ENCODE measurements at regions not wholly inside any gene's neighbourhood (a gene's known extent, or its start where the extent isn't known, plus 50 kb on each side); places are given as distances from the start of the nearest gene placed in this dataset.
"Not testable (repeated sequence)": the region's sequence is repeated elsewhere in the genome, so short reads cannot be mapped to it uniquely, and the experiment has no call there.

- DNase-seq (ENCODE audit: low spot score) = no peak
Observed at GRCh38 chr13:76349700-76350099, 536.5 kb downstream of the KCTD12 start.

- DNase-seq (ENCODE audit: low spot score) = no peak
Observed at GRCh38 chr13:76339649-76340048, 546.6 kb downstream of the KCTD12 start.

- no peak for DNase-seq (ENCODE audit: low spot score)
Observed at GRCh38 chr13:76338003-76338402, 548.2 kb downstream of the KCTD12 start.

- DNase-seq (ENCODE audit: low spot score) = no peak
Observed at GRCh38 chr13:76336889-76337844, 549.0 kb downstream of the KCTD12 start.

- no peak for DNase-seq (ENCODE audit: low spot score)
Observed at GRCh38 chr13:76335463-76335862, 550.7 kb downstream of the KCTD12 start.

- no peak for DNase-seq (ENCODE audit: low spot score)
Observed at GRCh38 chr13:76331943-76332712, 554.1 kb downstream of the KCTD12 start.

- no peak for DNase-seq (ENCODE audit: low spot score)
Observed at GRCh38 chr13:76330761-76331160, 555.4 kb downstream of the KCTD12 start.

GRCh38 chr13:76329866-76330580 is 556.2 kb downstream of the KCTD12 start:
- no peak for DNase-seq (ENCODE audit: low spot score)

- DNase-seq (ENCODE audit: low spot score) = no peak
Observed at GRCh38 chr13:76329004-76329403, 557.2 kb downstream of the KCTD12 start.

- DNase-seq (ENCODE audit: low spot score) = no peak
Observed at GRCh38 chr13:76326343-76326742, 559.9 kb downstream of the KCTD12 start.

- DNase-seq (ENCODE audit: low spot score) = no peak
Observed at GRCh38 chr13:76319921-76320320, 566.3 kb downstream of the KCTD12 start.

- no peak for DNase-seq (ENCODE audit: low spot score)
Observed at GRCh38 chr13:76316998-76317527, 569.1 kb downstream of the KCTD12 start.

- no peak for DNase-seq (ENCODE audit: low spot score)
Observed at GRCh38 chr13:76314495-76314894, 571.7 kb downstream of the KCTD12 start.

- no peak for DNase-seq (ENCODE audit: low spot score)
Observed at GRCh38 chr13:76307142-76307541, 579.1 kb downstream of the KCTD12 start.

- DNase-seq (ENCODE audit: low spot score) = no peak
Observed at GRCh38 chr13:76300688-76301087, 585.5 kb downstream of the KCTD12 start.

- DNase-seq (ENCODE audit: low spot score) = no peak
Observed at GRCh38 chr13:76297331-76297730, 588.9 kb downstream of the KCTD12 start.

GRCh38 chr13:76296751-76297150 is 589.5 kb downstream of the KCTD12 start:
- no peak for DNase-seq (ENCODE audit: low spot score)

- not testable (repeated sequence) for DNase-seq (ENCODE audit: low spot score)
Observed at GRCh38 chr13:76295020-76295419, 591.2 kb downstream of the KCTD12 start.

GRCh38 chr13:76293751-76294150 is 592.5 kb downstream of the KCTD12 start:
- peak; percentile 31 for DNase-seq (ENCODE audit: low spot score)

- peak; percentile 66 for DNase-seq (ENCODE audit: low spot score)
Observed at GRCh38 chr13:76293346-76293745, 592.9 kb downstream of the KCTD12 start.

- DNase-seq (ENCODE audit: low spot score) = no peak
Observed at GRCh38 chr13:76292726-76293125, 593.5 kb downstream of the KCTD12 start.

GRCh38 chr13:76292031-76292430 is 594.2 kb downstream of the KCTD12 start:
- no peak for DNase-seq (ENCODE audit: low spot score)

Measured in kidney tubule cell (primary cell).